Activated T-helper 2 cell treated with anti-CD3 and anti-CD28 coated beads, Interferon-gamma antibody, Interleukin-2, Interleukin-4, amounts not matched to agents 10 μg/mL and 5 μg/mL and 100 μg/mL, durations not matched to agents 14 hours and 24 hours and 36 hours (primary cell): ENCODE measurements at regions not wholly inside any gene's neighbourhood (a gene's known extent, or its start where the extent isn't known, plus 50 kb on each side); places are given as distances from the start of the nearest gene placed in this dataset.
"Not testable (repeated sequence)": the region's sequence is repeated elsewhere in the genome, so short reads cannot be mapped to it uniquely, and the experiment has no call there.

Source experiments
- DNase-seq: peaks from one replicate; pipeline ENCODE4 v3.0.0; 2021; ENCODE audit warnings: low spot score
- H3K27ac Mint-ChIP-seq: one replicate; pipeline ENCODE4 v1.8.0; 2021; ENCODE audit warnings: mixed read lengths
- H3K27me3 Mint-ChIP-seq: one replicate; pipeline ENCODE4 v1.8.0; 2021; ENCODE audit warnings: low read depth, mixed read lengths
- H3K36me3 Mint-ChIP-seq: one replicate; pipeline ENCODE4 v1.8.0; 2021; ENCODE audit warnings: low read depth, mixed read lengths
- H3K4me1 Mint-ChIP-seq: one replicate; pipeline ENCODE4 v1.8.0; 2021; ENCODE audit warnings: low read depth, mixed read lengths
- H3K4me3 Mint-ChIP-seq: one replicate; pipeline ENCODE4 v1.8.0; 2021; ENCODE audit warnings: low read depth, mild to moderate bottlenecking, moderate library complexity, mixed read lengths
- H3K9me3 Mint-ChIP-seq: one replicate; pipeline ENCODE4 v1.8.0; 2021; ENCODE audit warnings: mixed read lengths
- intact Hi-C: fragments of 100-400 bp; cut with micrococcal nuclease; formaldehyde crosslinking; loops from one replicate; pipeline ENCODE4 v1.15.1; 2023

- Mint-ChIP-seq H3K36me3 (no peaks in the 10 kb centered on the region), H3K9me3 (no peaks in the 10 kb centered on the region), H3K27ac (no peak overlapping the region), H3K4me3 (no peak overlapping the region), H3K4me1 (no peaks in the 10 kb centered on the region), H3K27me3 (no peaks in the 10 kb centered on the region)
- no peak for DNase-seq
- intact Hi-C loops: no loop called here
Observed at GRCh38 chr15:38991701-38992100, 427.1 kb upstream of the RASGRP1 start.

GRCh38 chr15:38992506-38992905 lies 427.9 kb upstream of the RASGRP1 start:
- no peak overlapping the region for H3K4me3 Mint-ChIP-seq
- H3K9me3 Mint-ChIP-seq: no peaks in the 10 kb centered on the region
- H3K4me1 Mint-ChIP-seq: no peaks in the 10 kb centered on the region
- no peaks in the 10 kb centered on the region for H3K27me3 Mint-ChIP-seq
- intact Hi-C loops: no loop called here
- DNase-seq: no peak
- H3K36me3 Mint-ChIP-seq: no peaks in the 10 kb centered on the region
- no peak overlapping the region for H3K27ac Mint-ChIP-seq

GRCh38 chr15:38992930-38993329 lies 428.3 kb upstream of the RASGRP1 start:
- no peak overlapping the region for H3K4me3 Mint-ChIP-seq
- intact Hi-C loops: no loop called here
- DNase-seq: no peak
- H3K36me3 Mint-ChIP-seq: no peaks in the 10 kb centered on the region
- no peaks in the 10 kb centered on the region for H3K9me3 Mint-ChIP-seq
- no peak overlapping the region for H3K27ac Mint-ChIP-seq
- H3K4me1 Mint-ChIP-seq: no peaks in the 10 kb centered on the region
- H3K27me3 Mint-ChIP-seq: no peaks in the 10 kb centered on the region

DNA sequence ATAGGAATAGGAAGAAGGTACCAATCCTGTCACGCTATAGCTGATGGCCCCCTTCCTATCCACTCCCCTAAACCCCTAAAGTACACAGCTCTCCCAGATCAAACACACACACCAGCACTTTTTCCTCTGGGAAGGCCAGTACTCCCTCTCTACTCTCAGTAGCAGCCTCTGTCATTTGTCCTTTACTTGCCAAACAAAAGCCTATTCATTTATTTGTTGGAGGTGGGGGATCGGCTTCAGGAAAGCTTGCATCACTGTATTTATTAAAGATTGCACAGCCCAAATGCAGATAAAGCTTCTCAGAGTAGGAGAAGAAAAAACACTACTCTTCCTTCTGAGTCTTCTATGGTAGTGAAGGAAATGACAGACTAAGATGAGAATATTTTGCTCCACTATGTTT lies 429.7 kb upstream of the RASGRP1 start:
- no peak for DNase-seq
- H3K4me1 Mint-ChIP-seq: no peaks in the 10 kb centered on the region
- H3K27ac Mint-ChIP-seq: no peak overlapping the region
- no peaks in the 10 kb centered on the region for H3K27me3 Mint-ChIP-seq
- H3K9me3 Mint-ChIP-seq: no peaks in the 10 kb centered on the region
- intact Hi-C loops: no loop called here
- no peak overlapping the region for H3K4me3 Mint-ChIP-seq
- H3K36me3 Mint-ChIP-seq: no peaks in the 10 kb centered on the region

DNA sequence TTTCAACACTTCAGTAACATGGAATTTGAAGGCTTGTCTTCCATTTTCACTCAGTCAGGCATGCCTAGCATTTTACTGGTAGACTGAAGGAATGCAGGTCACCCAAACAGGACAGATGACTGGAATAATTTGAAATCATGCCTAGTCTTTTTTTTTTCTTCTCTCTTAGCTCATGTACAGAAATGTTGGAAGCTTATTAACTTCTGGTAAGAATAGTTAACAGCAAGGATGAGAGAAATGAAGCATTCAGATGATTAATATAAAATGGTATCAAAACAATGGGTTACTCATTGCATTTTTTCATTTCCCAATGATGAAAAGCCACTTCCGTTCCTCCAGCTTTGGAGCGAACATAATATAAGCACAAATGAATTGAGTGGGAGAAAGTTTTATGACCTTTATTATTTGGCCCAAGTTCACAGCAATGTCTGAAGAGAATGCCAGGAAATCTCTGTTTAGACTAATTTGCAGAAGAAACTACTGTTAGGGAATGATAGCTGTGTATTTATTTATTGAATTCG lies 431.6 kb upstream of the RASGRP1 start:
- Mint-ChIP-seq H3K27me3 (peaks cover under 1% of the 10 kb centered on the region), H3K27ac (no peak overlapping the region), H3K4me3 (no peak overlapping the region), H3K9me3 (no peaks in the 10 kb centered on the region), H3K4me1 (no peaks in the 10 kb centered on the region), H3K36me3 (no peaks in the 10 kb centered on the region)
- intact Hi-C loops: no loop called here
- DNase-seq: no peak

DNA sequence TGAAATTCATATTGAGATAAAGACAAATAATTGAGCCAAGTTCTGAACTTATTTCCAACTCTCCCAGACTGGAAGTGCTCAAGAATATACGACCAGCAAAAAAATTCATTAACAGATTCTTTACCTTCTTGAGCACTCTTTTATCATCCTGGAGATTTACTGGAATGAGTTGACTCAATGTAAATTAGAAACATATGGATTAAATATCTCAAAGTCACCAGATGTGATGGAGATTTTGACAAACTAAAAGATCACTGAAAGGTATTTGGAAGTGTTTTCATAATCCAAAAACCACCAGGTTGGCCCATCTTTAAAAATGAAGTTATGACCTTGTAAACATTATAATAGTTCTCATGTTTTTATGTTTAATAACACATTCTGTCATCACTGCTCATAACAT lies 433.2 kb upstream of the RASGRP1 start:
- no peak overlapping the region for H3K4me3 Mint-ChIP-seq
- no peak for DNase-seq
- no peaks in the 10 kb centered on the region for H3K36me3 Mint-ChIP-seq
- intact Hi-C loops: no loop called here
- H3K4me1 Mint-ChIP-seq: no peaks in the 10 kb centered on the region
- no peak overlapping the region for H3K27ac Mint-ChIP-seq
- peaks cover 2% of the 10 kb centered on the region for H3K27me3 Mint-ChIP-seq
- H3K9me3 Mint-ChIP-seq: no peaks in the 10 kb centered on the region

- intact Hi-C loops: no loop called here
- H3K27ac Mint-ChIP-seq: no peak overlapping the region
- H3K9me3 Mint-ChIP-seq: no peaks in the 10 kb centered on the region
- DNase-seq: no peak
- no peaks in the 10 kb centered on the region for H3K36me3 Mint-ChIP-seq
- no peaks in the 10 kb centered on the region for H3K4me1 Mint-ChIP-seq
- H3K27me3 Mint-ChIP-seq: peaks cover 6% of the 10 kb centered on the region
- H3K4me3 Mint-ChIP-seq: no peak overlapping the region
Observed at GRCh38 chr15:39000008-39000734, 435.6 kb upstream of the RASGRP1 start.

DNA sequence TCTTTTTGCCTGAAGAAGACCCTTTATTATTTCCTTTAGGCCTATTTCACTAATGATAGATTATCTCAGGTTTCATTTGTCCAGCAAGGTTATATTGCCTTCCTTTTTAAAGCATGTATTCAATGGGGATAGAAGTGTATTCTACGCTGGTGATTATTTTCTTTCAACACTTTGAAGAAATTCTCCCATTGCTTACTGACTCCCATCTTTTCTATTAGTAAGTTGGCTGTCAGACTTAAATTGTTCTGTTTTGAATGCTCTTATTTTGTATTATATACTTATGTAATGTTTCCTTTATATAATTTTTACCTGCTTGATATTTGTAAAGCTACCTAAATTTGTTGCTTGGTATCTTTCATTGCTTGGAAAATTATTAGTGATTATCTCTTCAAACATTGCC lies 445.1 kb upstream of the RASGRP1 start:
- intact Hi-C loops: no loop called here
- H3K9me3 Mint-ChIP-seq: peaks cover 25% of the 10 kb centered on the region
- H3K36me3 Mint-ChIP-seq: no peaks in the 10 kb centered on the region

DNA sequence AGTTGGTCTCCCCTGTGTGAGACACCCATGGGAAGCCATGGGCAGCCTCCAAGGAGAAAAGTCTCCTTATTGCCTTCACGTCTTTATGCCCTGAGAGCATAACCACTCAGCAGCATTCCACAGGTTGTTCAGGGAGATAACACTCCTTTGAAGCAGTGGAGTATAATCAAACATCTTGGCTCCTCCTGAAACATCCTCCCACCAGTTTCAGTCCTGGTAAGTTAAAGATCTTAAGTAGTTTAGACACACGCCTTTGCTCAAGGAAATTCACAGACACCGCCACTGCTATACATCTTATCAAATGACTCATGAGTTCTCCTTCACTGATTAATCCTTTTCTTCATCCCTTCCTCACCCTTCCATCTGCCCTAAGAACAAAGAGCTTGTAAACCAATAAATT lies 446.5 kb upstream of the RASGRP1 start:
- peaks cover 25% of the 10 kb centered on the region for H3K9me3 Mint-ChIP-seq
- DNase-seq, H3K27ac Mint-ChIP-seq, intact Hi-C loops, H3K27me3 Mint-ChIP-seq, H3K4me1 Mint-ChIP-seq, H3K4me3 Mint-ChIP-seq, H3K36me3 Mint-ChIP-seq: not testable (repeated sequence)

More for the DNA sequence above, 445.1 kb upstream of the RASGRP1 start:
- no peak for DNase-seq
- Mint-ChIP-seq H3K4me3 (no peak overlapping the region), H3K27ac (no peak overlapping the region), H3K27me3 (no peaks in the 10 kb centered on the region), H3K4me1 (no peaks in the 10 kb centered on the region)

- DNase-seq: no peak
- Mint-ChIP-seq H3K4me1 (no peaks in the 10 kb centered on the region), H3K27ac (no peak overlapping the region), H3K27me3 (no peaks in the 10 kb centered on the region), H3K9me3 (peaks cover 20% of the 10 kb centered on the region), H3K4me3 (no peak overlapping the region), H3K36me3 (no peaks in the 10 kb centered on the region)
- intact Hi-C loops: no loop called here
Observed at GRCh38 chr15:39013262-39013661, 448.6 kb upstream of the RASGRP1 start.

GRCh38 chr15:39014682-39015081 lies 450.1 kb upstream of the RASGRP1 start:
- Mint-ChIP-seq H3K4me3 (no peak overlapping the region), H3K36me3 (no peaks in the 10 kb centered on the region), H3K27me3 (peaks cover 2% of the 10 kb centered on the region), H3K27ac (no peak overlapping the region), H3K4me1 (no peaks in the 10 kb centered on the region), H3K9me3 (peaks cover 9% of the 10 kb centered on the region)
- no peak for DNase-seq
- intact Hi-C loops: no loop called here

- Mint-ChIP-seq H3K9me3 (no peaks in the 10 kb centered on the region), H3K36me3 (no peaks in the 10 kb centered on the region), H3K27me3 (peaks cover 4% of the 10 kb centered on the region), H3K4me1 (no peaks in the 10 kb centered on the region), H3K27ac (no peak overlapping the region), H3K4me3 (no peak overlapping the region)
- no peak for DNase-seq
- intact Hi-C loops: no loop called here
Observed at GRCh38 chr15:39016706-39017105, 452.1 kb upstream of the RASGRP1 start.

DNA sequence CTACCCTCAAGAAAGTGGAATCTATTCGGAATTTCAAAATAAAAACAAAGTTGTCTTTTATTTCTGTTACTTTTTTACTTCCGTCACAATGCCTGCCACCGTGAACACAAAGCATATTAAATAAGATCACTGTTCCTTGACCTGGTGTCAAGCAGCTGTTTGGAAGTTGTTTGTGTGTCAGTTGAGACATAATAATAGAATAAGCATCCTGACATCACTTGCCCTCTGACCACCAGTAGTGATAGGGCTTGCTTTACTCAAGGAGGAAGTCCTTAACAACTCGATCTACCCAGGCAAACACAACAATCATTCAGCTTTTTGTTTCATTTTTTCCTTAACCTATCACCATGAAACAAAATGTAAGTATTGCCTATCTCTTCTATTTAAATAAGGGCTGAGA lies 454.4 kb upstream of the RASGRP1 start:
- Mint-ChIP-seq H3K4me3 (no peak overlapping the region), H3K27ac (no peak overlapping the region), H3K27me3 (peaks cover 6% of the 10 kb centered on the region), H3K36me3 (no peaks in the 10 kb centered on the region), H3K9me3 (no peaks in the 10 kb centered on the region), H3K4me1 (no peaks in the 10 kb centered on the region)
- no peak for DNase-seq
- intact Hi-C loops: no loop called here

- intact Hi-C loops: no loop called here
- Mint-ChIP-seq H3K36me3 (no peaks in the 10 kb centered on the region), H3K4me3 (no peak overlapping the region), H3K9me3 (no peaks in the 10 kb centered on the region), H3K4me1 (no peaks in the 10 kb centered on the region), H3K27me3 (peaks cover 6% of the 10 kb centered on the region), H3K27ac (no peak overlapping the region)
- DNase-seq: no peak
Observed at GRCh38 chr15:39021341-39021740, 456.7 kb upstream of the RASGRP1 start.
